Peyer's patch (tissue), 4 donors: ENCODE measurements at regions not wholly inside any gene's neighbourhood (a gene's known extent, or its start where the extent isn't known, plus 50 kb on each side); places are given as distances from the start of the nearest gene placed in this dataset.

ENCODE experiments used
- DNase-seq, 3 donors: peaks; one replicate each; pipeline ENCODE4 v3.0.0-alpha.2; 2017 to 2019
- H3K27ac ChIP-seq, 4 donors: fragments of 200-600 bp; sonication (generic); one replicate each; pipeline ENCODE4 v1.5.1; 2016 to 2019
- H3K27me3 ChIP-seq, 2 donors: fragments of 200-600 bp; sonication (generic); one replicate each; pipeline ENCODE4 v1.5.1; 2019
- H3K36me3 ChIP-seq, 3 donors: fragments of 200-600 bp; sonication (generic); one replicate each; pipeline ENCODE4 v1.5.1; 2016 to 2019
- H3K4me1 ChIP-seq, 4 donors: fragments of 200-600 bp; sonication (generic); one replicate each; pipeline ENCODE4 v1.5.1; 2016 to 2019
- H3K4me3 ChIP-seq, 4 donors: fragments of 200-600 bp; sonication (generic); 1 replicate in 3 of 4; 2 replicates in 1 of 4; pipeline ENCODE4 v1.5.1; 2016 to 2019; ENCODE audit warnings: mild to moderate bottlenecking in 1 of 4
- H3K9me3 ChIP-seq, 4 donors: fragments of 200-600 bp; sonication (generic); one replicate each; pipeline ENCODE4 v1.5.1; 2016 to 2019; ENCODE audit warnings: mild to moderate bottlenecking in 1 of 4
- CTCF ChIP-seq, 6 experiments: fragments of 450-650 bp in 4 of 6; fragments of 200-600 bp in 2 of 6; sonication (generic) in 1 of 6; IDR thresholded peaks; one replicate each; pipeline ENCODE4 v1.5.1; 2017 to 2019; ENCODE audit warnings: antibody characterized with exemption in 6 of 6, mild to moderate bottlenecking in 3 of 6, moderate library complexity in 1 of 6
- POLR2A ChIP-seq, 2 donors: fragments of 450-650 bp; IDR thresholded peaks; one replicate each; pipeline ENCODE4 v1.5.1; 2017; ENCODE audit warnings: antibody characterized with exemption in 2 of 2, mild to moderate bottlenecking in 2 of 2, moderate library complexity in 2 of 2

- Histone ChIP-seq H3K36me3 (no peaks in the 10 kb centered on the region), H3K27me3 (no peaks in the 10 kb centered on the region), H3K4me3 (no peak overlapping the region), H3K27ac (no peak overlapping the region), H3K4me1 (no peaks in the 10 kb centered on the region), H3K9me3 (no peaks in the 10 kb centered on the region)
- no peak for TF ChIP-seq CTCF (IDR thresholded peaks at IDR 0.05)
- TF ChIP-seq POLR2A (IDR thresholded peaks at IDR 0.05): no peak
- no peak for DNase-seq
Measured at GRCh38 chr18:42574871-42575270, 540.6 kb downstream of the RIT2 start.

DNA sequence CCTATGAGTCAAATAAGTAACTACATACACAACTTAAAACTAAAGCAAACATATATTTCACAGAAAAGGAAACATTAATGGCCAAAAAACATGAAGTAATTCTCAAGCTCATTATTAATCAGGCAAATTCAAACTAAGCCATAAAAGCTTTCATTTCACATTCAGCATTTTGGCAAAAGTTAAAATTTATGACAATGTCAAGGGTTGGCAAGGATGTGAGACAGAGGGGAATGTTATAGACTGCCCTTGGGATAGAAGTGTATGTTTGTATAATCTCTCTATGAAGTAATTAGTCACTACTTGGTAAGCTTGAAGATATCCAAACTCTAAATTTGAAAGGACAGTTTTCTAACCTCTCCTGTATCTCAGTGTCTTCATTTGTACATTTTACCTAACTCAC is 539.4 kb downstream of the RIT2 start:
- no peak overlapping the region for H3K4me3 ChIP-seq
- H3K4me1 ChIP-seq: no peaks in the 10 kb centered on the region
- H3K36me3 ChIP-seq: no peaks in the 10 kb centered on the region
- DNase-seq: no peak
- TF ChIP-seq CTCF (IDR thresholded peaks at IDR 0.05) (no peak), POLR2A (IDR thresholded peaks at IDR 0.05) (no peak)
- H3K27ac ChIP-seq: no peak overlapping the region
- no peaks in the 10 kb centered on the region for H3K9me3 ChIP-seq
- no peaks in the 10 kb centered on the region for H3K27me3 ChIP-seq

DNA sequence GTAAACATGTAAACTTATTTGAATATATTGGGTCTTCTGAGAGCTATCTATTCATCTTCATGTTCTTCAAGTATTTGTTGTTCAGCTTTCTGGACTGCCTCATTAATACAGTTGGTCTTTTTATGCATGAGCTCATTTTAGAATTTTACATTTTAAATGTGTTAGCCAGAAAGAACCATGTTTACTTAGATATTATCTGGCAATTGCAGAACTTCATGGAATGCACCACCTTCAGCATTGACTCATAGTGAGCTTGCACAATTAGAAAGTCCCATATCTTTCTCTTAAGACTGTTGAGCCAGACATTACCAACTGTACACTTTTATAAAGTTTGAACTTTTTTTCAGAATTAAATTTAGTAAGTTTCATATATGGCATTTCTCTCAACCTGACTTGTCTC is 536.7 kb downstream of the RIT2 start:
- no peak overlapping the region for H3K27ac ChIP-seq
- H3K4me3 ChIP-seq: no peak overlapping the region
- no peak for DNase-seq
- no peaks in the 10 kb centered on the region for H3K9me3 ChIP-seq
- no peaks in the 10 kb centered on the region for H3K36me3 ChIP-seq
- H3K27me3 ChIP-seq: no peaks in the 10 kb centered on the region
- H3K4me1 ChIP-seq: no peaks in the 10 kb centered on the region
- TF ChIP-seq POLR2A (IDR thresholded peaks at IDR 0.05) (no peak), CTCF (IDR thresholded peaks at IDR 0.05) (no peak)

- H3K36me3 ChIP-seq: no peaks in the 10 kb centered on the region
- H3K4me3 ChIP-seq: no peak overlapping the region
- DNase-seq: no peak
- H3K27me3 ChIP-seq: no peaks in the 10 kb centered on the region
- no peaks in the 10 kb centered on the region for H3K9me3 ChIP-seq
- no peak overlapping the region for H3K27ac ChIP-seq
- TF ChIP-seq POLR2A (IDR thresholded peaks at IDR 0.05) (no peak), CTCF (IDR thresholded peaks at IDR 0.05) (no peak)
- no peaks in the 10 kb centered on the region for H3K4me1 ChIP-seq
Measured at GRCh38 chr18:42582266-42582665, 533.2 kb downstream of the RIT2 start.

DNA sequence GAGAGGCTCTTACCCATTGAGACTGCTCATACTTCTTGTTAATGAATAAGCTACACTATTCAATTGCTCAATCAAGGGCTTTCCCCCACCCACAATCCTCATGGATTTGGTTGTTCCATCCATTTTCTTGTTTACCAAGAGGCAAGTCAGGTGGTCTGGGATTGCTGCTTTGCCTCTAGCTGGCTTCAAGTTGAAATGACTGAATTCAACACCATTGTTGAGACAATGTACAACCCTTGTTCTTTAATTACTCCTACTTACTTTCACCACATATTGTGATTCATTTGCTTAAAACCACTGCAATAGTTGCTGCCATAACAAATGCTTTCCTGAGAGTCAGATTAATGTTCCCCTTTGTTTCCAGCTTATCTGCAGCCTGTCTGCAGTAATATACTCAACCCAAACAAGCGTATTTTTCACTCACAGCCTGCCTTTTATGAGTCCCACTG is 532.2 kb downstream of the RIT2 start:
- H3K4me1 ChIP-seq: no peaks in the 10 kb centered on the region
- no peak overlapping the region for H3K27ac ChIP-seq
- no peaks in the 10 kb centered on the region for H3K36me3 ChIP-seq
- no peak for TF ChIP-seq POLR2A (IDR thresholded peaks at IDR 0.05)
- TF ChIP-seq CTCF (IDR thresholded peaks at IDR 0.05): no peak
- H3K4me3 ChIP-seq: no peak overlapping the region
- DNase-seq: no peak
- no peaks in the 10 kb centered on the region for H3K9me3 ChIP-seq
- no peaks in the 10 kb centered on the region for H3K27me3 ChIP-seq

DNA sequence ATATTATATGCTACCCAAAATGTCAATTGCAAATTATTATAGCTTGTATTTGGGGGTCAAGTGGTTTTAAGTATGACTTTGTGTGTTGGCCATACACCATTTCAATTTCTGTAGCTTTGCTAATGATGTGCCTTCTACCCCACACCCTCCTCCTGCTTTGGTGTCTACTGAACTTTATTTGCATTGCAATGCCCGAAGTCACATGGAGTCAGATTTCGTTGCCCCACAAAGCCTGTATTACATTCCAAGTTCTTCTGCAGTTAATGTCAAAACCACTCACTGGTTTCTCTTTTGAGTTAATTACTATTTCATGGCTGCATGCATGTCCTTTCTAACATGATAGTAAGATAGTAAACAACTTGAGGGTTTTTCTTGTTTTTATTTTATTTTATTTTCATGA is 528.9 kb downstream of the RIT2 start:
- no peak overlapping the region for H3K4me3 ChIP-seq
- DNase-seq: no peak
- no peaks in the 10 kb centered on the region for H3K9me3 ChIP-seq
- no peak overlapping the region for H3K27ac ChIP-seq
- TF ChIP-seq POLR2A (IDR thresholded peaks at IDR 0.05): no peak
- no peak for TF ChIP-seq CTCF (IDR thresholded peaks at IDR 0.05)
- H3K36me3 ChIP-seq: no peaks in the 10 kb centered on the region
- no peaks in the 10 kb centered on the region for H3K27me3 ChIP-seq
- no peaks in the 10 kb centered on the region for H3K4me1 ChIP-seq
